HepG2 (cell line): ENCODE measurements at regions not wholly inside any gene's neighbourhood (a gene's known extent, or its start where the extent isn't known, plus 50 kb on each side); places are given as distances from the start of the nearest gene placed in this dataset.

Source experiments
- ATM ChIP-seq: fragments of 450-650 bp; IDR thresholded peaks from 2 replicates; pipeline ENCODE4 v1.7.1; 2017; ENCODE audit warnings: mild to moderate bottlenecking, borderline replicate concordance
- CHD2 ChIP-seq: IDR thresholded peaks from 2 replicates; pipeline ENCODE4 v1.6.1; 2011; ENCODE audit warnings: low read depth, low read length, improper control_type of control experiment
- EZH2 ChIP-seq: conservative IDR thresholded peaks from 2 replicates; pipeline ENCODE4 v1.6.1; 2012; ENCODE audit warnings: mild to moderate bottlenecking, low read depth, low read length, moderate library complexity
- FOXK2 ChIP-seq: fragments of 450-650 bp; IDR thresholded peaks from 2 replicates; pipeline ENCODE4 v1.6.1; 2016
- HCFC1 ChIP-seq: fragments of 150-350 bp; IDR thresholded peaks from 2 replicates; pipeline ENCODE4 v1.6.1; 2014; ENCODE audit warnings: low read depth, low read length
- MAZ ChIP-seq, 2 experiments: sonication (generic) in 1 of 2; formaldehyde crosslinking in 1 of 2; IDR thresholded peaks; 2 replicates each; pipeline versions ENCODE4 v1.5.0 to v1.6.1; 2012 to 2020; ENCODE audit warnings: low read depth in 2 of 2, mild to moderate bottlenecking in 2 of 2, borderline replicate concordance in 1 of 2, improper control_type of control experiment in 1 of 2, low read length in 1 of 2, missing genetic modification reagents in 1 of 2, moderate library complexity in 1 of 2
- MTF1 ChIP-seq: sonication (generic); formaldehyde crosslinking; IDR thresholded peaks from 2 replicates; pipeline ENCODE4 v1.5.0; 2020; ENCODE audit warnings: missing genetic modification reagents
- SNAI1 ChIP-seq: sonication (generic); formaldehyde crosslinking; IDR thresholded peaks from 2 replicates; pipeline ENCODE4 v1.5.0; 2020; ENCODE audit warnings: mild to moderate bottlenecking, missing genetic modification reagents, borderline replicate concordance
- SP1 ChIP-seq, 2 experiments: fragments of 450-650 bp in 1 of 2; sonication (generic) in 1 of 2; formaldehyde crosslinking in 1 of 2; IDR thresholded peaks; 2 replicates each; pipeline versions ENCODE4 v1.4.0 to v1.6.1; 2016 to 2020; ENCODE audit warnings: missing genetic modification reagents in 1 of 2
- ZNF569 ChIP-seq: sonication (generic); formaldehyde crosslinking; IDR thresholded peaks from 2 replicates; pipeline ENCODE4 v1.5.0; 2020; ENCODE audit warnings: mild to moderate bottlenecking, missing genetic modification reagents, moderate library complexity, borderline replicate concordance
- ZSCAN21 ChIP-seq: sonication (generic); formaldehyde crosslinking; IDR thresholded peaks from 2 replicates; pipeline ENCODE4 v1.8.0; 2022; ENCODE audit warnings: mild to moderate bottlenecking, missing genetic modification reagents, moderate library complexity, borderline replicate concordance
- TF ChIP-seq, protein P1 (sequence below): sonication (generic); formaldehyde crosslinking; IDR thresholded peaks from 2 replicates; pipeline ENCODE4 v1.5.0; 2020; ENCODE audit warnings: missing genetic modification reagents, mild to moderate bottlenecking, borderline replicate concordance

- no peak for TF ChIP-seq MTF1 (CRISPR knock-in tag)
- TF ChIP-seq SP1 (IDR thresholded peaks at IDR 0.05), result no peak
- TF ChIP-seq SP1 (CRISPR knock-in tag; IDR thresholded peaks at IDR 0.05), result no peak
- no peak for TF ChIP-seq EZH2
- TF ChIP-seq FOXK2, result no peak
- TF ChIP-seq ZNF569 (CRISPR knock-in tag), result no peak
- no peak for TF ChIP-seq SNAI1 (CRISPR knock-in tag)
- TF ChIP-seq CHD2, result no peak
- TF ChIP-seq, protein P1, sequence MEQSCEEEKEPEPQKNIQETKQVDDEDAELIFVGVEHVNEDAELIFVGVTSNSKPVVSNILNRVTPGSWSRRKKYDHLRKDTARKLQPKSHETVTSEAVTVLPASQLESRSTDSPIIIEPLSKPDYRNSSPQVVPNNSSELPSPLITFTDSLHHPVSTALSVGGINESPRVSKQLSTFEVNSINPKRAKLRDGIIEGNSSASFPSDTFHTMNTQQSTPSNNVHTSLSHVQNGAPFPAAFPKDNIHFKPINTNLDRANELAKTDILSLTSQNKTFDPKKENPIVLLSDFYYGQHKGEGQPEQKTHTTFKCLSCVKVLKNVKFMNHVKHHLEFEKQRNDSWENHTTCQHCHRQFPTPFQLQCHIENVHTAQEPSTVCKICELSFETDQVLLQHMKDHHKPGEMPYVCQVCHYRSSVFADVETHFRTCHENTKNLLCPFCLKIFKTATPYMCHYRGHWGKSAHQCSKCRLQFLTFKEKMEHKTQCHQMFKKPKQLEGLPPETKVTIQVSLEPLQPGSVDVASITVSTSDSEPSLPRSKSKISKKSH (CRISPR knock-in tag), result no peak
- no peak for TF ChIP-seq ATM
- no peak for TF ChIP-seq ZSCAN21 (CRISPR knock-in tag)
- no peak for TF ChIP-seq MAZ (IDR thresholded peaks at IDR 0.05; ENCODE audit: borderline replicate concordance, low read depth, low read length)
- no peak for TF ChIP-seq MAZ (CRISPR knock-in tag; IDR thresholded peaks at IDR 0.05; ENCODE audit: low read depth)
- TF ChIP-seq HCFC1, result no peak
These were observed 561.1 kb upstream of the ZNF804A start for GRCh38 chr2:184037273-184037672.
